ENCODE measurements at regions not wholly inside any gene's neighbourhood (a gene's known extent, or its start where the extent isn't known, plus 50 kb on each side); places are given as distances from the start of the nearest gene placed in this dataset.

DNA sequence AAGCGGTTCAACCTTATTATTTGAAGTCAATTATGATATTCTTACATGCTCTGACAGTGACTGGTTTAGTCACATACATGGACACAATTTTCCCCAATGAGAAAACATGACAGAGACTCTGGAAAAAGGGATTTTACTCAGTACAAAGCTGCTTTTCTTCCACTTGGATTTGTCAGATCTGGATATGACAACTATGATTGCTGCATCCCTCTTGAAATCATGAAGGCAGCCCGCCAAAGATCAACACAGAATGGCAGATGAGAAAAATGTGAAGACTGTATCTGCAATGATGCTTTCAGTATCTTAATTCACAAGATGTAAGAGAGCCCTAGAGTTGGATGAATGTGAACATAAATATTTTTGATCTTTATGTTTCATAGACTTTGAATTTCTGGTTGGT, 439.6 kb downstream of the CDH8 start:
- no peak for DNase-seq (ENCODE audit: low spot score)

DNA sequence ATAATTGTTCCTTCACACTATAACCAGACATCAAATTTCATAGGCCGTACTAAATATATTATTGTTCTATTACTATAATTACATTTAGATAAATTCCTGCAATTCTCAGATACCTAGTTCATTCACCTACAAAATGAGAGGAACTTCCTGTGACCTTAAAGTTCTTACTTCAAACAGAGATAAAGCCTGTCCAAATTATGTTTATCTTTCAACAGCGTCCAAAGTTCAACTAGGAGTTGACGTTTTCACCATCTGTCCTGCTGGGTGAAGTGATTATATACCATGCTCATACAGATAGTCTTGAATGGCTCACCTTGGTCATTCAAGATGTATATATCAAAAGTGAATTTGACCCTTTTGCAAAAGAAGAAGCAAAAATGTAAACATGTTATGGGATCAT, 440.6 kb downstream of the CDH8 start:
- no peak for DNase-seq (ENCODE audit: low spot score)

DNA sequence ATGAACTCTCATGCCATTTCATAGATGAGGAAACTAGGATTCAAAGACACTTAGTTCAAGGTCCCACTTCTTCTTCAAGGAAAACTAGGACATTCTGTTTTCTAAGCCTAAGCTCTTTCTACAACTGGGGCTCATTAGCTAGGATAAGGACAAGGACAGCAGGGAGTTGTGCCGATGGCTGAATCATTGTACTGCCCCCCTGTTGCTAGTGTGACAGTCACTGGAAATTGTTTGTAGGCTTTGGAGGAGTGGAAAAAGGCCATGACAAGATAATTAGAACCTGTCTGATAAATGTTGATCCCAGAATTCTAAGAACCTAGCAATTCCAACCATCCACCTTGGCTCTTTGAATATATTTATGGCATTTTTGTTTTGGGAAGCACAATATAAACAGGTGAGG, 445.7 kb downstream of the CDH8 start:
- DNase-seq (ENCODE audit: low spot score) = no peak

DNA sequence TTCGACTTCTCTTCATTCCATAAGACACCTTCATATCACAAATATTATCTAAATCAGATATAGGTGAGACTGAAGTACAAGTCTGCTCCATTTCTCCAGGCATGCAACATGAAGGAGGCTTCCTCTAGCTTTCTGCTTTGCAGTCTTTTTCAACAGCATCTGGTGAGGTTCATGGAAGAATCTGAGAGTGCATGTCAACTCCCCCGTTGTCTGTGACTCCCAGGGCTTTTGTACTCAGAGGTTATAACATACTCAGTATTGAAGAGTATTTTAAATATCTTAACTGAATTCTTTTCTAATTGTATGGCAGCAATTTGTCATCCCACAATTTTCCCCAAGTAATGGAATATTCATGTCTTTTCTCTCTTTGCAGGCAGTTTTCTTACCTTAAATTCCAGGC, 448.7 kb downstream of the CDH8 start:
- DNase-seq (ENCODE audit: low spot score) = no peak

DNA sequence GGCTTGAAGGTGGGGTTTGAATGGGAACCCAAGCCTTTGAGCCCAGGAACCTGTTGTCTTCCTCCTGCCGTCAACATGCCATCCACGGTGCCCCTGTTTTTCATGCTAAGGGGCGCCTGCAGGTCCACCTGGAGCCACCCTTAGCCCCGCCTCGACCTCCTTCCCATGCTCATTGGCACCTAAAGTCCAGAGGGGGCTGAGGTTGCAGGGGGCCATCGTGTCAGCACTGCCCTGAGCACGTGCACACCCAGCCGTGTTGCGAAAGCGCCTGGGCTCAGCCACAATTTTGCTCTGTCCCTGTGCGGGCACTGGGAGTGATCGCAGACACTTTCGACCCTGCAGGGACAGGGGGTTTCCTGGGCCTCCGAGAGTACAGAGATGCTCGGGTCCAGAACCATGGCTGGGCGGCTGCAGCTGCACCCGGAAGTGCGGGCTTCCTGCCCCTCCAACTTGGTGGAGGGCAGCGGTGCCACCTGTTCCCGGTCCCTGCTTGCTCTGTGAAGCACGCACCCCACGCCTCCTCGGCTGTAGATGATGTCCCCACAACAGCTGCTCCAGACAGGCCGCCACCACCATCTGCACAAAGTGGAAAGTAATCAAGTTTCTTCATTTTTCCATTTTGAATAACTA, 454.7 kb downstream of the CDH8 start:
- no peak for DNase-seq (ENCODE audit: low spot score)

DNA sequence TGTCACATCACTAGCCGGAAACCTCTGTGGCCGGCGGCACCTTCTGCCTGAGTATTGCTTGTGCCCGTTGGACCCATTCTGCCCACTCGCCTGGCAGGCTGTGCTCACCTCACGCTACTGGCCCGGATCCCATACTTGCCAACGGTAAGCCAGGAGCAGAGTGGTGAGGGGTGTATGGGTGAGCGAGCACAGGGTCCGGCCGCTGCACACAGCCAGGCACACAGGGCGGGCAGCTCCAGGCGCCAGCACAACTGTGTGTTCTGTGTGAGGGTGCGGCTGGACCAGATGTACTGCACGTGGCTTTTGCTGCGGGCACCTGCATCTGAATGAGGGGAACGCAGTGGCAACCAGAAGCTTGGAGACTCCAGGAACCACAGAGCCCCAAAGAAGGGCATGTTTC, 455.7 kb downstream of the CDH8 start:
- no peak for DNase-seq (ENCODE audit: low spot score)

DNA sequence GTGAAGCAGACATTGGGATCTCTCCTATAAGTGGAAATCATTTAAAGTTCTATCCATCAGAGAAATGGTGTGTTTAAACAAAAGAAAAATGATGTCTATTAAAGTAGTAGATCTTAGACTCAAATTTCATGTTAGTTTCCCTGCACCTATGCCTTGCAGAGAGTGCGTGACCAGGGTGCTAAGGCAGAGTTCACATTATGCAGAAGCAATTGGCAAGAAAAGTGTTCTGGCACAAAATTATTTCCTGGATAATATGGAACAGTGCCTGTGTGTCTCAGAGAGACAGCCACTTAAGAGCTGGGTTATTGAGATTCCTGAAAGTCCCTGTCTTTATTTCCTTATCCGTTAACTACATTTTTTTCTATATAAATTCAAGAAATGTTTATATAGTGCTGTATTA, 457.0 kb downstream of the CDH8 start:
- no peak for DNase-seq (ENCODE audit: low spot score)

DNA sequence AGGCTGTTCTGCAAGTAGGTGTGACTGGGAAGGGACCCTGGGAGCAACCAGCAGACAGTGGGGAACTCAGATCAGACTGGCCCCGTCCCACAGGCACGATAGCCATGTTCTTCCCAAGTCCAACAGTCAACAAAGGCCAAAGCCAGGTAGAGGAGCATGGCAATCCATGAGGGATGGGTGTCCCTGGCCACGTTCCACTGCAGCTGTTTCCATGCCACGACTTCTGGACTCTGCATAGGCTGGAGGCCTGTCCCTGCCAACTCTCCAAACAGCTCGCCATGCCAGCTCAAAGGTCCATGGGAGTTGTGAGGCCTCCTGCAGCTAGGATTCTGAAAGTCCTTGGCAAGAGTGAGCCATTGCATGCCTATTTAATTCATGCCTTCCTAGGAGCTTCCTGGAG, 459.8 kb downstream of the CDH8 start:
- DNase-seq (ENCODE audit: low spot score) = no peak

DNA sequence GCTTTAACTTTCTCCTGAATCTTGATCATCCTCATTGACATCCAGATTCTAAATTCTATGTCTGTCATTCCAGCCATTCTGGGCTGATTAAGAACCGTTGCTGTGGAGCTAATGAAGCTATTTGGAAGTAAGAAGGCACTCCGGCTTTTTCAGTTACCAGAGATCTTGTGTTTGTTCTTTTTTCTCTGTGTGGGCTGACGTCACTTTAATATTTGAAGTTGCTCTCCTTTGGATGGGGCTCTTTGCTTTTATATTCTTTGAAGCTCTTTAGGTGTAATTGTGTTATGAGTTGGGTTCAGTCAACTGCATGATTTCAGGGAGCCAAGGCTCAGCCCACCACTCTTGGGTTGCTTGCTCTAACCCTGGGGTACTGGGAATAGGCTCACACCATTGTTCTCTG, 460.6 kb downstream of the CDH8 start:
- DNase-seq (ENCODE audit: low spot score) = no peak

DNA sequence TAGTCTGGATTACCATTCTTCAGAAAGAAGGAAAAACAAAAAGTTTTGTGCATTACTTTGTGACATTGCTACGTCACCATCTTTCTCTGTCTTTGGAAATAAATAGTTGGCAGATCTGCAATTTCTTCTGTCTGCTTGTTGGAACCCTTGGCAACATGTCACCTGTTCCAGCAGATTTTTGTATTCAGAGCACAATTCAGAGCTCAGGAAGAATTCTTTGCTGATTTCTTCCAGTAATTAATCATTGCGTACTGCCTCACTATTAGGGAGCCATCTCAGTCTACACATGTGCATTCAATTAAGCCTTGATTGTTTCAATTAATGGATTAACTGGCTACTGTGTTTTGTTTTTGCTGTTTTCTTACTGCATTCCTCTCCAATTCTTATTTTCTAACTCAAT, 467.2 kb downstream of the CDH8 start:
- DNase-seq (ENCODE audit: low spot score) = no peak

DNA sequence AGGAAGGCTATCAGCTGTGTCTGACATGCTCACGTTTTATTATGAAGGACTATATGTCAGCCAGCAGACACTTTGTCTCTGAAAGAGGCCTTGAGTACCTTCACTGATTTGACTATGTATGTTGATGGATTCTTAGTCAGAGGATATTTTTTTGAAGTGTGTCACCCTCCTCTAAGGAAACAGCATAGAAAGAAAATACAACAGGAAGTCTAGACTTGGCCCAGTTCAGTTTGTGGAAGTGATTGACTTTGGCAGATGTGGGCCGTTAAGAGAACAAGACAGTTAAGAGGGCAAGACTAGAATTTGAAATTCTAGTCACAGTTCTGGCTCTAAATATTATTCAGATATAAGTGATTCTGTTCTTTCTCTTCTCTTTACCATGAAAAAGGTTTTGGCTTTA, 471.5 kb downstream of the CDH8 start:
- no peak for DNase-seq (ENCODE audit: low spot score)

DNA sequence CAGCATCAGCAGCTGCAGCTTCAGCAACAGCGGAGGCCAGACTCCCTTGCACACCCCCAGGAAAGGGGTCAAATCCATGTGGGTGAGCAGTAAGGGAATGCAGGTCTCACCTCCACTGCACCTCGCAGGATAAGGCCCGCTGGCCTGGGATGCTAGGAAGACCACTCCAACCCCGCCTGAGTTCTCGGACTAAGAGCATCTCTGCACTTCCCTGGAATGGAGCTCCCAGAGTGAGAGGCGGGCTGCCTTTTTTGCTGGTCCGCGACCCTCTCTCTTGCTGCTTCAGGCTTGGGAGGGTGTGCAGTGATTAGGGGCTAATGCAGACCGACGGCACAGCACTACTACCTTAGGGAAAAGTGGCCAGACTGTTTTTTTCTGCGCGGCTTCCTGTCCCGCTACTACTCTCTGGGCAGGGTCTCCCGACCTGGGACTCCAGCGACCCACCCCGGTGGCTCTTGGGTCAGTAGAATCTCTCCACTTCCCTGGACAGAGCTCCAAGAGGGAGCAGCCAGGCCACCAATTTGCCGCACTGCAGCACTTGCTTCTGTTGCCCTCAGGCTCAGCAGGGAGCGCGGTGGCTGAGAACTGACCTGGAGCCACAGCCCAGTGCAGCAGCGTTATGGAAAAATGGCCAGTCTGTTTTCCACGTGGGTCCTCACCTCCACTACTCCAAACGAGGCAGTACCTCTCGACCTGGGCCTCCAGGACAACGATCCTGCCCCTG, 480.4 kb downstream of the CDH8 start:
- no peak for DNase-seq (ENCODE audit: low spot score)

DNA sequence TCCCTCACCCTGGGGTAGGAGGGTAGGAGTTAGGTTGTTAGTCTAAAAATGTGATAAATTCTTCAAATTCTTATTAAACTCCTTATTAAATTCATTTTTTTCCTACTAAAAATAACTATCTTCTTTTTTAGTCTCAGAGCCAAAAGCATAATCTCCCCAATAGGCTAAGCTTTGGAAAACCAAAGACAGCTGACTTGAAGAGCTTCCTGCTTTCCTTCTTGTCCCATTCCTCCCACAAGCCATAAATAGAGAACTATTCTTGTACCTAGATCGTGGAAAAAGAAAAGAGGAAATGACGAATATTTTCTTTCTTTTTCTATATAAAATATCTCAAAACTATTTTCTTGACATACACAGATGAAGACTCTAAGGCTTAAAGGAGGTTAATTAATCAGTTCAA, 486.9 kb downstream of the CDH8 start:
- no peak for DNase-seq (ENCODE audit: low spot score)

DNA sequence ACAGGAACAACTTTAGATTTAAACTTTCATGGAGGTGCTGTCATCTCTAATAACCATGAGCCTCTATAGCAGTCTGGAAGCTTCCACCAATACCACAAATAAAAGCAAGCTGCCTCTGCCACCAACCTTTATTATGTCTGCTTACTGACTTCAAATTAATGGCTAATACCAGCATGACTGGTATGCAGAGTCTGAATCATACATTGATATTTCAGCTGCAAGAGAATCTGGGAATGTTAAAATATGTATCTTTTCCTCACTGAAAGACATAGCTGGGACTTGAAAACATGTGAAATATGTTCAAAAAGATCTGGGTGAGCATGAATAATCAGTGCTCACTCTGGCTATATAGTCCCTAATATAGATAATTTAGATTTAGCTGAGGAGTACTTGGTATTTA, 488.6 kb downstream of the CDH8 start:
- DNase-seq (ENCODE audit: low spot score) = no peak

DNA sequence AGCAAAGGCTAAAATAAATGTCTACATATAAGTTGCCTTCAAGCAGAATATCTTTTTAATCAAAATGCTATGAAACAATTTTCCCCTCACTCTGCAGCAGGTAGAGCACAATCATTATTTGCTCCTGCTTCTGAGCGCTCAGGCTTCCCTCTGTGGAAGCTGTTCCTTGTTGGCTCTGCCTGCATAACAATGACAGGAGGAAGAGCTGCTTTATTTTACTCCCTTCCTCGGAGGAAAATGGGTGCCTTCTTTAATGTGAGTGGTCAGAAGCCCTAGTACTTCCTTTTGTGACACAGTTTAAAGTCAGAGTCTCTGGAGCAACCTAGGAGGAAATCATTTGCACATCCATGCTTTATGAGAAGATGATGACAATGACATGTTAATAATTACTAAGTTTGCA, 492.1 kb downstream of the CDH8 start:
- DNase-seq (ENCODE audit: low spot score) = no peak

DNA sequence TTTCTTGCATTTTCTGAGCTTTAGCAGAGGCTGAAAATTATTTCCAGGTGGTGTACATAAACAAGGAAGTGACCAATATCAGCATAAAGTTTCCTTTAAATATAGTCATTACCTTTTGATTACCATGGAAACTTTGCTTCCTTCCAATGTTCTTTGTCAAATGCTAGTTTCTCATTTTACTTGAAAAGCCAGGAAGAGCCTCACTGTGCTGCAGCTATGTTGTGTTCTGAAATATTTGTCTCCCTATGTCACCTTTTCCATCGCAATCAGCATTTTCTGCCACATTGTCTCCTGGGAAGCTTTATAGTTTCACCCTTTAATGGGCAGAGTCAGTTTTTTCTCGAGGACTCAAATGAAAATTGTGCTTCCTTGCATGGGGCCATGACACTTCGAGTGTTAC, 496.0 kb downstream of the CDH8 start:
- DNase-seq (ENCODE audit: low spot score) = no peak

DNA sequence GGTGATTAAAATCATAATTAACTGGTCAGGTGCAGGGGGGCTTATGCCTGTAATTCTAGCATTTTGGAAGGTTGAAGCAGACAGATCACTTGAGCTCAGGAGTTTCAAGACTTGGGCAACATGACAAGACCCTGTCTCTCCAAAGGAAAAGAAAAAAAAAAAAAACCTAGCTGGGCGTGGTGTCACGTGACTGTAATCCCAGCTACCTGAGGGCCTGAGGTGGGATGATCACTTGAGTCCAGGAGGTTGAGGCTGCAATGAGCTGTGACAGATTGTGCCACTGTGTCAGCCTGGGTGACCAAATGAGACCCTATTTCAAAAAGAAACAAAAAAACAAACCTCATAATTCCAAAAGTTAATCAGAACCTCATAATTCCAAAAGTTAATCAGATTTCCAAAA, 505.5 kb downstream of the CDH8 start:
- no peak for DNase-seq (ENCODE audit: low spot score)

DNA sequence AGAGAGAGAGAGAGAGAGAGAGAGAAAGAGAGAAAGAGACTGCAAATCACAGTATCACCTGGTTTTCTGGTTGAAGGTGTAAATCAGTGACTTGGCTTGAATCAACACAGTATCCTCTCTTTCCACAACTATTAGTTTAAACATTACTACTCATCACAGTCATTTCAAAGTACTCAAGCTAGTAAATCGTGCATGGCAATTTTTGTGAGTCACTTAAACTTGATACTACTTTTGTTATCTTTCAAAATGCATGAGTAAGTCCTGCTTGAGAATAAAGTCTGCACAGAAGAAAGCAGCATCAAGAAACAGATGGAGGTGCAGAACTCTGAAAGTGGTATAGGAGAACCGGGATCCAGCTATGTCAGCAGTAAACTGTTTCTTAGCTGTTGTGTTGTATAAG, 535.4 kb downstream of the CDH8 start:
- DNase-seq (ENCODE audit: low spot score) = no peak

DNA sequence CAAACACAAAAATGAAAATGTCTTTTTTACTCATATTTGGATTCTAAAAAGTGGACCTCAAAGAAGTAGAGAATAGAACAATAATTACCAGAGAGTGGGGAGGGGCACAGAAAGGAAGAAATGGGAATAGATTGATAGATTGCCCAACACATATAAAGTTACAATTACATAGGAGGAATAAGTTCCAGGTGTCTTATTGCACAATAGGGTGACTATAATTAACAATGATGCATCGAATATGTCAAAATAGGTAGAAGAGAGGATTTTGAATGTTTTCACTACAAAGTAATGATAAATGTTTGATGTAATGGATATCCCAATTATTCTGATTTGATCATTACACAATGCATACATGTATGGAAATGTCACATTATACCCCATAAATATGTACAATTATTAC, 556.0 kb downstream of the CDH8 start:
- no peak for DNase-seq (ENCODE audit: low spot score)

DNA sequence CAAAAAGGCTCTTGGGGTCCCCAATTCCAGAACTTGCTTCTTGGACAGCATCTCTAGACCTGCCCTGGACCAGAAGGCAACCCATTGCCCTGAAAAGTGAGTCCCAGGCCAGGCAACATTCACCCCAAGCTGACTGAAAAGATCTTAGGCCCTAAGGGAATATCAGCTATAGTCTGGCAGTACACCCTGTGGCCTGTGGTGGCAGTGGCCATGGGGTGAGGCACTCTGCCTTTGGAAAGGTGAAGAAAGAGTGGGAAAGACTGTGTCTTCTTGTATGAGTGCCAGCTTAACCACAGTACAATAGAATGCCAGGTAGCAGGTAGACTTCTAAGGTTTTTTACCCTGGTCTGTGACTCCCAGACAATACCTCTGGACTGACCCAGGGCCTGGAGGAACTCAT, 564.5 kb downstream of the CDH8 start:
- DNase-seq (ENCODE audit: low spot score) = no peak

DNA sequence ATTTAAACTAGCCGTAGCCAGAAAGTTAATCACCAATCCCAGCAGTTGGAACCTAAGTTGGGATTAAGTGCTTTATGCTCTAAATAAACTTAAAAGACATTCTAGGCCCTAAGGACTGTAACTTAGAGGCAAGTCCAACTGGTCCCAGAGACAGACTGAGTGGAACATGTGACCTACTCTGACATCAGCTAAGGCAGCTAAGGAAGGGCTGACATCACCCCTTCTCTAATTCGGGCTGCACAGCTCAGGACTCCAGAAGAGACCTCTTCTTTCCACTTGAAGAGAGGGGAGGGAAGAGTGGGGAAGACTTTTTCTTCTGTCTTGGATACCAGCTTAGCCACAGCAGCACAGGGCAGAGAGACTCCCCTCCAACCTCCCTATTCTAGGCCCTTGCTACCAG, 565.2 kb downstream of the CDH8 start:
- no peak for DNase-seq (ENCODE audit: low spot score)

DNA sequence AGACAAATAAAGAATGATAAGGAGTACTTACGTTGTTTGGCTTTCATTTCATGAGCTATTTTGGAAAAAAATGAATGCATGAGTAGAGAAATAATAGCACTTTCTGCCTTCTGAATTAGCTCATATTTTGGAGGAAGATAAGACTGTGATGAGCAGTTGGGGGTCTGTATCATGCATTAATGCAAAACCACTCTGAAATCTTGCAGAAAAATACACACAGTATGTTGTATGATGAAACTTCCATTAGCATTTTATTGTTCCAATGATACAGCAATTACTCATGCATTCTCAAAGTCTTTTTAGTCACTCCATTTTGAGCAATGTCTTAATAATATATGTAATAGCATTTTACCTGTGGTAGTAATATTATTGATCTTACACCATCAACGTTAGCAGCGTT, 571.0 kb downstream of the CDH8 start:
- no peak for DNase-seq (ENCODE audit: low spot score)

DNA sequence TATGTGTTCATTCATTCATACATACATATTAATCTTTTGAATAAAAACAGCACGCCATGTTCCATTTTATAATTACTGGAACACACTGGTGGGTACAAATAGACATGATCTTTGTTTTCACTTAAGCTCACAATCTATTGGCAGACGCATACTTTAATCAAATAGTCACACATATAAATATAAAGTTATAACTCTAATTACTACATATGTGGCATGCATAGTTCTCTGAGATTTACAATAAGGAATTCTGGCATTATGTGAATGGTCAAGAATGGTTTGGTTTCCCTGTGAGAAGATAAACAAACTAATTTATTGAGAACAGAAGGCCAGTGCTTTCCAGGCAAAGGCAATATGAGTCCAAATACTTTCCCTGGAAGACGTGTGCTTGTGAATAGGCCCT, 576.2 kb downstream of the CDH8 start:
- DNase-seq (ENCODE audit: low spot score) = no peak

DNA sequence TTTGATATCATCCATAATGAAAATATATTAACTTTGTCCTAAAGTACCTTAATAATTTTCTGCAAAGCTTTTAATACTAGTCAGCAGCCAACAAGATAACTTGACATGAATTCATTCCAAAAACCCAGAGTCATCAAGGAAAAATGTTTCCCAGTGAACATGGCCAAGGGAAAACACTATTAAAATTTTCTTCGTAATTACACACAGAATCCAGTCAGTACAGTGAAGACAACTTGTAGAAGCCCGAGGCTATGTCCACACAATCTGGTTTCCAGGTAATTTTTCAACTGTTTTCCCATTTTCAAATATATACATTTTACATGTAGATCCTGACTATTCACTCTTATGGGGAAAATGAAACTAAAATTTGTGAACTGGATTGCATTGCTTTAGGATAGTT, 600.9 kb downstream of the CDH8 start:
- DNase-seq (ENCODE audit: low spot score) = no peak
